Common myeloid progenitor, CD34-positive (primary cell): ENCODE measurements at regions not wholly inside any gene's neighbourhood (a gene's known extent, or its start where the extent isn't known, plus 50 kb on each side); places are given as distances from the start of the nearest gene placed in this dataset.

Experiments used
- CTCF ChIA-PET: fragments of 350-600 bp; sonication (Branson Sonifier 250); formaldehyde crosslinking; loops from one replicate; lab custom pipeline; 2021; ENCODE audit warnings: antibody characterized with exemption; lab: Charles Lee
- POLR2A ChIA-PET: fragments of 350-600 bp; sonication (Branson Sonifier 250); formaldehyde crosslinking; loops from one replicate; lab custom pipeline; 2021; ENCODE audit warnings: antibody characterized with exemption; lab: Charles Lee
- DNase-seq, 3 donors: peaks; one replicate each; pipeline versions ENCODE4 v3.0.0 to v3.0.0-alpha.2; 2013
- H3K27ac ChIP-seq, 2 experiments: 1 replicate in 1 of 2; 2 replicates in 1 of 2; pipeline ENCODE4 v1.7.0; 2013; ENCODE audit warnings: inconsistent platforms in 2 of 2, low read length in 2 of 2, mild to moderate bottlenecking in 2 of 2, low read depth in 1 of 2, moderate library complexity in 1 of 2; ENCODE audit not compliant: severe bottlenecking in 2 of 2, insufficient read depth in 1 of 2, poor library complexity in 1 of 2
- H3K27me3 ChIP-seq, 5 experiments: replicated peaks in 2 of 5; 1 replicate in 3 of 5; 2 replicates in 2 of 5; pipeline versions ENCODE4 v1.6.1 to v1.7.0; 2013; ENCODE audit warnings: low read length in 4 of 5, mild to moderate bottlenecking in 2 of 5, moderate library complexity in 2 of 5, inconsistent platforms in 1 of 5; ENCODE audit not compliant: insufficient read depth in 5 of 5, control insufficient read depth in 4 of 5
- H3K36me3 ChIP-seq, 4 experiments: 1 replicate in 2 of 4; 2 replicates in 2 of 4; pipeline versions ENCODE4 v1.6.1 to v1.7.0; 2013; ENCODE audit warnings: low read length in 3 of 4, control low read depth in 1 of 4, mild to moderate bottlenecking in 1 of 4; ENCODE audit not compliant: control insufficient read depth in 4 of 4, insufficient read depth in 4 of 4
- H3K4me1 ChIP-seq, 4 experiments: 1 replicate in 3 of 4; 2 replicates in 1 of 4; pipeline versions ENCODE4 v1.6.1 to v1.7.1; 2013; ENCODE audit warnings: low read length in 3 of 4, mild to moderate bottlenecking in 3 of 4, control low read depth in 1 of 4, inconsistent platforms in 1 of 4, moderate library complexity in 1 of 4; ENCODE audit not compliant: control insufficient read depth in 4 of 4, insufficient read depth in 4 of 4; ENCODE audit errors: control extremely low read depth in 1 of 4
- H3K4me3 ChIP-seq, 7 experiments: 1 replicate in 4 of 7; 2 replicates in 3 of 7; pipeline versions ENCODE4 v1.5.1 to v1.7.0; 2013; ENCODE audit warnings: mild to moderate bottlenecking in 7 of 7, low read length in 6 of 7, moderate library complexity in 6 of 7, inconsistent platforms in 2 of 7, low read depth in 2 of 7, control low read depth in 1 of 7; ENCODE audit not compliant: insufficient read depth in 4 of 7, control insufficient read depth in 1 of 7; ENCODE audit errors: extremely low read depth in 1 of 7
- H3K9me3 ChIP-seq, 5 experiments: 1 replicate in 4 of 5; 2 replicates in 1 of 5; pipeline versions ENCODE4 v1.6.1 to v1.7.1; 2013; ENCODE audit warnings: low read length in 4 of 5, mild to moderate bottlenecking in 2 of 5, inconsistent platforms in 1 of 5, low read depth in 1 of 5, moderate library complexity in 1 of 5; ENCODE audit not compliant: control insufficient read depth in 4 of 5, insufficient read depth in 2 of 5; ENCODE audit errors: control extremely low read depth in 1 of 5
- WGBS: methylation state at CpG from one replicate; pipeline ENCODE4 v1.1.5; 2013; ENCODE audit not compliant: insufficient coverage; 5-methylcytosine and 5-hydroxymethylcytosine counted together

GRCh38 chr6:144896289-144896688 is 611.2 kb downstream of the UTRN start:
- no peak overlapping the region for H3K4me3 ChIP-seq
- ChIA-PET CTCF (interaction anchor here (0.9 kb wide), 1 partner anchor 16 kb away, joined by 3 read pairs; no protein-coding TSS in a partner anchor), POLR2A (no interaction called here)
- H3K36me3 ChIP-seq, result no peaks in the 10 kb centered on the region
- H3K27ac ChIP-seq, result no peak overlapping the region
- H3K9me3 ChIP-seq, result peaks cover 0 to 3% (median 0%) of the 10 kb centered on the region in 5 experiments
- no peaks in the 10 kb centered on the region for H3K4me1 ChIP-seq
- no peak for DNase-seq
- no peaks in the 10 kb centered on the region for H3K27me3 ChIP-seq
- WGBS, result 89% methylated on average over 3 of the region's 3 CpGs

- no peak for DNase-seq
- H3K9me3 ChIP-seq, result peaks cover 0 to 8% (median 1%) of the 10 kb centered on the region in 5 experiments
- ChIA-PET POLR2A (no interaction called here), CTCF (no interaction called here)
- no peaks in the 10 kb centered on the region for H3K36me3 ChIP-seq
- no peak overlapping the region for H3K4me3 ChIP-seq
- H3K27ac ChIP-seq, result no peak overlapping the region
- H3K27me3 ChIP-seq, result no peaks in the 10 kb centered on the region
- H3K4me1 ChIP-seq, result no peaks in the 10 kb centered on the region
Measured at GRCh38 chr6:144896871-144897270, 611.7 kb downstream of the UTRN start.

DNA sequence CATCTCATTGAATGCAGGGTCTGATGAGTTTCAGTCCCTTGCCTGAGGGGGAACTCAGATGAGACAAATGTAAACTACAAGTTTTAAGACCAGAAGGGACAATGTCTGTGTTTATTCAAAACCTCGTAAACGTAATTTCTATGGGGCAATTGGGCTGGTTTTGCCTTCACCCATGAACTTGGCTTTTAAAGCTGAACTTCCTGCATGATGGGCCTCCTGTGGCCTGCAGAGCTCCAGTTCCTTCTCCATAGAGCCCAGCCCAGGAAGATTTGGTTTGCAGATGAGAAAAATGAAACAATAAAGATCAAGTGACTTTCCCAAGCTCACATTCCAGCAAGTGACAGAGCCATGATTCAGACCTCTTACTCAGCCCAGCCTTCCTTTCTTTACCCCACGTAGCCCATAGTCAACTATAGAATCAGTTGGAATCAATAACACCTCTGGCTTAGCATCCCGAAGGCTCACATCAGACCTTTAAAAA is 612.3 kb downstream of the UTRN start:
- Histone ChIP-seq H3K9me3 (peaks cover 0 to 9% (median 3%) of the 10 kb centered on the region in 5 experiments), H3K27me3 (no peaks in the 10 kb centered on the region), H3K27ac (no peak overlapping the region), H3K4me1 (no peaks in the 10 kb centered on the region), H3K36me3 (no peaks in the 10 kb centered on the region), H3K4me3 (no peak overlapping the region)
- WGBS, result 94% methylated on average over 2 of the region's 4 CpGs
- CTCF ChIA-PET, result no interaction called here
- DNase-seq, result no peak
- POLR2A ChIA-PET, result no interaction called here

- H3K27ac ChIP-seq, result no peak overlapping the region
- ChIA-PET POLR2A (no interaction called here), CTCF (no interaction called here)
- no peaks in the 10 kb centered on the region for H3K4me1 ChIP-seq
- H3K4me3 ChIP-seq, result no peak overlapping the region
- no peak for DNase-seq
- peaks cover 0 to 15% (median 3%) of the 10 kb centered on the region in 5 experiments for H3K9me3 ChIP-seq
- no peaks in the 10 kb centered on the region for H3K27me3 ChIP-seq
- WGBS, result no CpG with 5 or more reads among the region's 3 CpGs
- H3K36me3 ChIP-seq, result no peaks in the 10 kb centered on the region
Measured at GRCh38 chr6:144898052-144898689, 613.0 kb downstream of the UTRN start.

GRCh38 chr6:144898741-144899140 is 613.6 kb downstream of the UTRN start:
- CTCF ChIA-PET, result no interaction called here
- WGBS, result no CpG with 5 or more reads among the region's 1 CpG
- H3K27ac ChIP-seq, result no peak overlapping the region
- no peak overlapping the region for H3K4me3 ChIP-seq
- POLR2A ChIA-PET, result no interaction called here
- no peaks in the 10 kb centered on the region for H3K27me3 ChIP-seq
- H3K9me3 ChIP-seq, result peaks cover 0 to 16% (median 3%) of the 10 kb centered on the region in 5 experiments
- H3K4me1 ChIP-seq, result no peaks in the 10 kb centered on the region
- no peaks in the 10 kb centered on the region for H3K36me3 ChIP-seq
- DNase-seq, result no peak

DNA sequence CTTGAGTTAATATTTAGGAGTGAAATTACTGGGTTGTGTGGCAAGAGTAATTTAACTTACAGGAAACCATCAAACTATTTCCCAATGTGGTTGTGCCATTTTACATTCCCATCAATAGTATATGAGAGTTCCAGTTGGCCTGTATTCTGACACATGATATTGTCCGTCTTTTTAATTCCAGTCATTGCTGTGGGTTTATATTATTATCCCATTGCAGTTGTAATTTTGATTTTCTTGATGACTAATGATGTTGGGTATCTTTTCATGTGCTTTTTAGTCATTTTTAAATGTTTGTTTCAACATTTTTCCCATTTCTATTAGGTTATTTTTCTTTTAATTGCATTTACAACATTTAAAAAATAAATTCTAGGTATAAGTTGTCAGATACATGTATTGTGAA is 614.0 kb downstream of the UTRN start:
- H3K4me1 ChIP-seq, result no peaks in the 10 kb centered on the region
- WGBS, result no CpG with 5 or more reads among the region's 1 CpG
- H3K9me3 ChIP-seq, result peaks cover 0 to 16% (median 3%) of the 10 kb centered on the region in 5 experiments
- H3K27me3 ChIP-seq, result no peaks in the 10 kb centered on the region
- CTCF ChIA-PET, result no interaction called here
- H3K4me3 ChIP-seq, result no peak overlapping the region
- no peak overlapping the region for H3K27ac ChIP-seq
- no peak for DNase-seq
- no peaks in the 10 kb centered on the region for H3K36me3 ChIP-seq
- POLR2A ChIA-PET, result no interaction called here

DNA sequence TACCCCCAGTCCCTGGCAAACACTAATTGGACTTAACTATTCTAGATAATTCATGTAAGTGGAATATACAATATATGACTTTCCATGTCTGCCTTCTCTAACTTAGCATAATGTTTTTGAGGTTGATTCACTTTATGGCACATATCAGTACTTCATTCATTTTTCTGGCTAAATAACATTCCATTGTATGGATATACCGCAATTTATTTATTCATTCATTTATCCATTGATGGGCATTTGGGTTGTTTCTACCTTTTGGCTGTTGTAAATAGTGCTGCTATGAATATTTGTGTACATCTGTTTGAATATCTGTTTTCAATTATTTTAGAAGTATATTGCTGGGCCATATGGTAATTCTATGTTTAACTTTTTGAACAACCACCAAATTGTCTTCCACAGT is 616.3 kb downstream of the UTRN start:
- Histone ChIP-seq H3K4me3 (no peak overlapping the region), H3K4me1 (no peaks in the 10 kb centered on the region), H3K27ac (no peak overlapping the region), H3K9me3 (peaks cover 0 to 16% (median 3%) of the 10 kb centered on the region in 5 experiments), H3K27me3 (no peaks in the 10 kb centered on the region), H3K36me3 (no peaks in the 10 kb centered on the region)
- ChIA-PET CTCF (no interaction called here), POLR2A (no interaction called here)
- no CpG with 5 or more reads among the region's 1 CpG for WGBS
- DNase-seq, result no peak
